ENCODE measurements at regions not wholly inside any gene's neighbourhood (a gene's known extent, or its start where the extent isn't known, plus 50 kb on each side); places are given as distances from the start of the nearest gene placed in this dataset.

DNA sequence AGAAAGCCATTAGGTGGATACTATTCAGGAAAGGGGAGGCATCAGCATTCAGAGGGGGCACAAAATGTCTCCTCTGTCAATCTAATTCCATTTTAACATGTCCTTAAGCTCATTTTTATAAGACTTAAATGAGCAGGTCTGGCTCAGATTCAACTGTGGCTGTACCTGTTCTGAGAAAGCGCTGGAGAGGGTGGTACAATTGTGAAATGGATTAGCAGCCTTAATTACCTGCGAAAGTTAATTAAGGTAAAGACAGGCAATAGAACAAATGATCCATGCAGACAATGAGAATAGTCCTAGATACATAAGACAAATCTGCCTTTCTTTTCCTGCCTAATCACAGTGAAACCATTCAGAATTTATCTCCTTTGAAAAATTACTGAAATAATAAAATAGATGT, 96.2 kb downstream of the TAF11L14 start:
- ATAC-seq, result no peak
- TF ChIP-seq POLR2AphosphoS5 (IDR thresholded peaks at IDR 0.05; ENCODE audit: low read depth, low read length), result no peak
- TF ChIP-seq TCF7L2 (IDR thresholded peaks at IDR 0.05; ENCODE audit: low read depth, low read length), result no peak
- TF ChIP-seq, protein P1, sequence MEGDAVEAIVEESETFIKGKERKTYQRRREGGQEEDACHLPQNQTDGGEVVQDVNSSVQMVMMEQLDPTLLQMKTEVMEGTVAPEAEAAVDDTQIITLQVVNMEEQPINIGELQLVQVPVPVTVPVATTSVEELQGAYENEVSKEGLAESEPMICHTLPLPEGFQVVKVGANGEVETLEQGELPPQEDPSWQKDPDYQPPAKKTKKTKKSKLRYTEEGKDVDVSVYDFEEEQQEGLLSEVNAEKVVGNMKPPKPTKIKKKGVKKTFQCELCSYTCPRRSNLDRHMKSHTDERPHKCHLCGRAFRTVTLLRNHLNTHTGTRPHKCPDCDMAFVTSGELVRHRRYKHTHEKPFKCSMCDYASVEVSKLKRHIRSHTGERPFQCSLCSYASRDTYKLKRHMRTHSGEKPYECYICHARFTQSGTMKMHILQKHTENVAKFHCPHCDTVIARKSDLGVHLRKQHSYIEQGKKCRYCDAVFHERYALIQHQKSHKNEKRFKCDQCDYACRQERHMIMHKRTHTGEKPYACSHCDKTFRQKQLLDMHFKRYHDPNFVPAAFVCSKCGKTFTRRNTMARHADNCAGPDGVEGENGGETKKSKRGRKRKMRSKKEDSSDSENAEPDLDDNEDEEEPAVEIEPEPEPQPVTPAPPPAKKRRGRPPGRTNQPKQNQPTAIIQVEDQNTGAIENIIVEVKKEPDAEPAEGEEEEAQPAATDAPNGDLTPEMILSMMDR (IDR thresholded peaks at IDR 0.05), result no peak
- no peak for TF ChIP-seq SIN3A (IDR thresholded peaks at IDR 0.05; ENCODE audit: borderline replicate concordance, insufficient read depth, low read depth, low read length)
- TF ChIP-seq, protein P2, sequence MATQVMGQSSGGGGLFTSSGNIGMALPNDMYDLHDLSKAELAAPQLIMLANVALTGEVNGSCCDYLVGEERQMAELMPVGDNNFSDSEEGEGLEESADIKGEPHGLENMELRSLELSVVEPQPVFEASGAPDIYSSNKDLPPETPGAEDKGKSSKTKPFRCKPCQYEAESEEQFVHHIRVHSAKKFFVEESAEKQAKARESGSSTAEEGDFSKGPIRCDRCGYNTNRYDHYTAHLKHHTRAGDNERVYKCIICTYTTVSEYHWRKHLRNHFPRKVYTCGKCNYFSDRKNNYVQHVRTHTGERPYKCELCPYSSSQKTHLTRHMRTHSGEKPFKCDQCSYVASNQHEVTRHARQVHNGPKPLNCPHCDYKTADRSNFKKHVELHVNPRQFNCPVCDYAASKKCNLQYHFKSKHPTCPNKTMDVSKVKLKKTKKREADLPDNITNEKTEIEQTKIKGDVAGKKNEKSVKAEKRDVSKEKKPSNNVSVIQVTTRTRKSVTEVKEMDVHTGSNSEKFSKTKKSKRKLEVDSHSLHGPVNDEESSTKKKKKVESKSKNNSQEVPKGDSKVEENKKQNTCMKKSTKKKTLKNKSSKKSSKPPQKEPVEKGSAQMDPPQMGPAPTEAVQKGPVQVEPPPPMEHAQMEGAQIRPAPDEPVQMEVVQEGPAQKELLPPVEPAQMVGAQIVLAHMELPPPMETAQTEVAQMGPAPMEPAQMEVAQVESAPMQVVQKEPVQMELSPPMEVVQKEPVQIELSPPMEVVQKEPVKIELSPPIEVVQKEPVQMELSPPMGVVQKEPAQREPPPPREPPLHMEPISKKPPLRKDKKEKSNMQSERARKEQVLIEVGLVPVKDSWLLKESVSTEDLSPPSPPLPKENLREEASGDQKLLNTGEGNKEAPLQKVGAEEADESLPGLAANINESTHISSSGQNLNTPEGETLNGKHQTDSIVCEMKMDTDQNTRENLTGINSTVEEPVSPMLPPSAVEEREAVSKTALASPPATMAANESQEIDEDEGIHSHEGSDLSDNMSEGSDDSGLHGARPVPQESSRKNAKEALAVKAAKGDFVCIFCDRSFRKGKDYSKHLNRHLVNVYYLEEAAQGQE (IDR thresholded peaks at IDR 0.05; ENCODE audit: insufficient read depth in 1 of 2, low read depth in 2 of 2, low read length in 1 of 2), result no peak
- H3K36me3 ChIP-seq (ENCODE audit: control insufficient read depth, insufficient read depth, low read length), result no peaks in the 10 kb centered on the region
- BruUV-seq (replicated peaks), result no TSS peak
- POLR2A ChIA-PET, result no interaction called here
- H3K4me3 ChIP-seq (ENCODE audit: low read depth in 2 of 2, low read length in 2 of 2), result no peak overlapping the region
- intact Hi-C loops (cut with micrococcal nuclease; ENCODE audit: unreplicated experiment) (no loop called here), in situ Hi-C loops (cut with HindIII; ENCODE audit: low pct_unique_long_range_greater_than_20kb, low sequenced_read_pairs) (no loop called here)
- no peaks in the 10 kb centered on the region for H3K27me3 ChIP-seq (ENCODE audit: control insufficient read depth, insufficient read depth, low read length)
- no peaks in the 10 kb centered on the region for H3K4me1 ChIP-seq (ENCODE audit: control insufficient read depth, insufficient read depth, low read length)
- CTCF ChIA-PET, result no interaction called here
- no peak overlapping the region for H3K27ac ChIP-seq (ENCODE audit: low read length)
- no peaks in the 10 kb centered on the region for H3K9me3 ChIP-seq (ENCODE audit: control insufficient read depth, insufficient read depth, low read depth, low read length)
- no peak for DNase-seq (ENCODE audit: low read depth, low spot score)

DNA sequence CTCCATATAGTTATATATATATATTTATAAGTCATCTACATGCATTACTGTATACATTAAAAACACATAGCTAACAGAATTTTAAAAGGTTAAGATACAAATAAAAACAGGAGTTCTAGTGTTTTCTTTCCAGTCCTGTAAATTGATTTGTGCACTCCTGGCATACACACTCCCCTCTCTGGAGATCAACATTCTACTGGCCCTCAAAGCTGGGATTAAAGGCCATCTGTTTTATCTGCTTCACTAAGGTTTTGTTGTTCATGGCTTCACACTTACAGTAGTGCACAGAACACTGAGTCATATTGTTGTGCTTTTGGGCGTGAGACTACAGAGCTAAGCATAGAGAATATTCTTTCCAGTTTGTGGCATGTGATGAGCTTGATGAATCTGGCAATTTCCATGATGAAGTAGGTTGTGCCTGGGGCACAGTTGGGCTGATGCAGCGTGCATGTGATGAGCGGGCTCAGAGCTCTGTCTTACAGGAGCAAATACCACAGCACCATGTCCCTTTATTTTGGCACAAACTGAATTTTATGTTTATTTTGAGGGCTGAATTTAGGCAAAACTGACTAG, 98.2 kb downstream of the TAF11L14 start:
- CTCF ChIA-PET, result no interaction called here
- no peaks in the 10 kb centered on the region for H3K36me3 ChIP-seq (ENCODE audit: control insufficient read depth, insufficient read depth, low read length)
- TF ChIP-seq TCF7L2 (IDR thresholded peaks at IDR 0.05; ENCODE audit: low read depth, low read length) (no peak), SIN3A (IDR thresholded peaks at IDR 0.05; ENCODE audit: borderline replicate concordance, insufficient read depth, low read depth, low read length) (no peak), POLR2AphosphoS5 (IDR thresholded peaks at IDR 0.05; ENCODE audit: low read depth, low read length) (no peak)
- TF ChIP-seq, protein P2 (IDR thresholded peaks at IDR 0.05; ENCODE audit: insufficient read depth in 1 of 2, low read depth in 2 of 2, low read length in 1 of 2), result no peak
- TF ChIP-seq, protein P1 (IDR thresholded peaks at IDR 0.05), result no peak
- no peaks in the 10 kb centered on the region for H3K9me3 ChIP-seq (ENCODE audit: control insufficient read depth, insufficient read depth, low read depth, low read length)
- H3K4me3 ChIP-seq (ENCODE audit: low read depth in 2 of 2, low read length in 2 of 2), result no peak overlapping the region
- intact Hi-C loops (cut with micrococcal nuclease; ENCODE audit: unreplicated experiment) (no loop called here), in situ Hi-C loops (cut with HindIII; ENCODE audit: low pct_unique_long_range_greater_than_20kb, low sequenced_read_pairs) (no loop called here)
- POLR2A ChIA-PET, result no interaction called here
- DNase-seq (ENCODE audit: low read depth, low spot score), result no peak
- no peak overlapping the region for H3K27ac ChIP-seq (ENCODE audit: low read length)
- no peaks in the 10 kb centered on the region for H3K4me1 ChIP-seq (ENCODE audit: control insufficient read depth, insufficient read depth, low read length)
- ATAC-seq, result no peak
- no TSS peak for BruUV-seq (replicated peaks)
- H3K27me3 ChIP-seq (ENCODE audit: control insufficient read depth, insufficient read depth, low read length), result no peaks in the 10 kb centered on the region
